Ascending aorta (tissue), 2 donors: ENCODE measurements at regions not wholly inside any gene's neighbourhood (a gene's known extent, or its start where the extent isn't known, plus 50 kb on each side); places are given as distances from the start of the nearest gene placed in this dataset.

Experiments used
- DNase-seq, 2 donors: peaks; one replicate each; pipeline ENCODE4 v3.0.0-alpha.2; 2019; ENCODE audit warnings: low spot score in 2 of 2
- H3K27ac ChIP-seq, 2 donors: fragments of 200-600 bp; sonication (generic); one replicate each; pipeline ENCODE4 v1.5.1; 2016 to 2017; ENCODE audit warnings: mild to moderate bottlenecking in 1 of 2
- H3K27me3 ChIP-seq: fragments of 200-600 bp; sonication (generic); one replicate; pipeline ENCODE4 v1.5.1; 2017
- H3K36me3 ChIP-seq, 2 donors: fragments of 200-600 bp; sonication (generic); one replicate each; pipeline ENCODE4 v1.5.1; 2016
- H3K4me1 ChIP-seq, 2 donors: fragments of 200-600 bp; sonication (generic); one replicate each; pipeline ENCODE4 v1.5.1; 2016 to 2017; ENCODE audit warnings: mild to moderate bottlenecking in 1 of 2
- H3K4me3 ChIP-seq, 2 donors: fragments of 200-600 bp; sonication (generic); one replicate each; pipeline ENCODE4 v1.5.1; 2016 to 2017; ENCODE audit warnings: mild to moderate bottlenecking in 1 of 2
- H3K9me3 ChIP-seq, 2 donors: fragments of 200-600 bp; sonication (generic); one replicate each; pipeline ENCODE4 v1.5.1; 2016
- CTCF ChIP-seq, 3 experiments: fragments of 200-600 bp in 2 of 3; fragments of 450-650 bp in 1 of 3; sonication (generic) in 2 of 3; IDR thresholded peaks; one replicate each; pipeline ENCODE4 v1.5.1; 2016 to 2019; ENCODE audit warnings: antibody characterized with exemption in 3 of 3, mild to moderate bottlenecking in 1 of 3, moderate library complexity in 1 of 3
- intact Hi-C: fragments of 100-400 bp; cut with DNase I; formaldehyde crosslinking; loops from one replicate; pipeline ENCODE4 v1.15.1; 2023

GRCh38 chr6:139891471-139891870, 517.0 kb upstream of the CITED2 start:
- H3K9me3 ChIP-seq: no peaks in the 10 kb centered on the region
- no peaks in the 10 kb centered on the region for H3K27me3 ChIP-seq
- H3K36me3 ChIP-seq: no peaks in the 10 kb centered on the region
- H3K4me3 ChIP-seq: no peak overlapping the region
- DNase-seq: no peak
- no peak overlapping the region for H3K27ac ChIP-seq
- no peaks in the 10 kb centered on the region for H3K4me1 ChIP-seq
- intact Hi-C loops: no loop called here
- no peak for TF ChIP-seq CTCF (IDR thresholded peaks at IDR 0.05)

- no peaks in the 10 kb centered on the region for H3K36me3 ChIP-seq
- H3K4me1 ChIP-seq: no peaks in the 10 kb centered on the region
- no peak overlapping the region for H3K27ac ChIP-seq
- no peak for TF ChIP-seq CTCF (IDR thresholded peaks at IDR 0.05)
- H3K27me3 ChIP-seq: no peaks in the 10 kb centered on the region
- intact Hi-C loops: no loop called here
- H3K4me3 ChIP-seq: no peak overlapping the region
- H3K9me3 ChIP-seq: no peaks in the 10 kb centered on the region
- no peak for DNase-seq
These were observed 514.3 kb upstream of the CITED2 start for GRCh38 chr6:139888681-139889122.

DNA sequence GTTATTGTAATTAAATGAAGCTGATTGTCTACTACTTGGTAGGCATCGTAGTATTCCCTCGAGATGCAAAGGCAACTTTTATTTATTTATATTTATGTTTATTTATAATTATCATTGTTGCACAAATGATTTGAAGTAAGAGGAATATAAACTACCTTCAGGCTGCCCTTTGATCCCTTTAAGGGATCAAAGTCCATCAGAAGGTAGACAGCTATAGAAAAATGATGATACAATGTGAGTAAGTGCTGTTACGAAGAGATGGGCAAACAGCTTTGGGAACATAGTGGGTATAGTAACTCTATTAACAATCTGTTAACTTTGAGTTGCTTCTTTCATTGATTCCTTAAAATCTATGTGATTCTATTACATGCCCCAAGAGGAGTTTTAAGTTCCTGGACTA, 512.8 kb upstream of the CITED2 start:
- H3K9me3 ChIP-seq: no peaks in the 10 kb centered on the region
- H3K36me3 ChIP-seq: no peaks in the 10 kb centered on the region
- H3K4me3 ChIP-seq: no peak overlapping the region
- H3K4me1 ChIP-seq: peaks cover 4 to 11% of the 10 kb centered on the region in 2 donors
- no peak for DNase-seq
- no peak overlapping the region for H3K27ac ChIP-seq
- no peak for TF ChIP-seq CTCF (IDR thresholded peaks at IDR 0.05)
- no peaks in the 10 kb centered on the region for H3K27me3 ChIP-seq
- intact Hi-C loops: no loop called here

DNA sequence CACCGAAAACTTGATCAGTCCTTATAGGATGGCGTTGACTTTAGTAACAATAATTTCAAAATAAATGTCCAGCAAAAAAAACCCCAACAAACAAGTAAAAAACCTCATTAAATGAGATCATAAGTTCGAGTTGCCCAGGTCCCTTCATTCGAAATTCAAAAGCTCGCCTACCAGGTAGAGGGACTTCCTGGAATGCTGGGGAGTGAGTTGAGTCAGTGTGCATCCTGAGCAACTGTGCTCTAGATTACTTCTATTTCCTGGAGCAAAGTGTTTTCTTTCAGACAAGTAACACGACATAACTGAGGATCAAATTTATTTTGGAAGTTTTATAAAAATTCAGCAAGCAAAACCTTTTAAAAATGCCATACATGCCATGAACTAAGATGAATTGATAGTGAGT, 511.9 kb upstream of the CITED2 start:
- Histone ChIP-seq H3K27ac (no peak overlapping the region), H3K4me1 (peaks cover 4 to 16% of the 10 kb centered on the region in 2 donors), H3K27me3 (no peaks in the 10 kb centered on the region), H3K4me3 (no peak overlapping the region), H3K36me3 (no peaks in the 10 kb centered on the region), H3K9me3 (no peaks in the 10 kb centered on the region)
- TF ChIP-seq CTCF (IDR thresholded peaks at IDR 0.05): no peak
- intact Hi-C loops: no loop called here
- DNase-seq: no peak

- no peak overlapping the region for H3K4me3 ChIP-seq
- H3K9me3 ChIP-seq: no peaks in the 10 kb centered on the region
- TF ChIP-seq CTCF (IDR thresholded peaks at IDR 0.05): no peak
- DNase-seq: no peak
- H3K27ac ChIP-seq: no peak overlapping the region
- H3K4me1 ChIP-seq: peaks cover 4 to 16% of the 10 kb centered on the region in 2 donors
- intact Hi-C loops: no loop called here
- H3K27me3 ChIP-seq: no peaks in the 10 kb centered on the region
- no peaks in the 10 kb centered on the region for H3K36me3 ChIP-seq
These were observed 511.5 kb upstream of the CITED2 start for GRCh38 chr6:139885909-139886308.

- Histone ChIP-seq H3K4me1 (peaks cover 4 to 16% of the 10 kb centered on the region in 2 donors), H3K27ac (peak overlapping the region in 1 of 2 donors; percentile 24), H3K27me3 (no peaks in the 10 kb centered on the region), H3K9me3 (no peaks in the 10 kb centered on the region), H3K36me3 (no peaks in the 10 kb centered on the region), H3K4me3 (no peak overlapping the region)
- intact Hi-C loops: loop anchor here (5.0 kb wide), 3 partner anchors 59 to 511 kb away; partner anchors contain the start of gene CITED2
- DNase-seq: no peak
- TF ChIP-seq CTCF (IDR thresholded peaks at IDR 0.05): no peak
These were observed 509.3 kb upstream of the CITED2 start for GRCh38 chr6:139883776-139884175.
